H9 (cell line): ENCODE measurements at regions not wholly inside any gene's neighbourhood (a gene's known extent, or its start where the extent isn't known, plus 50 kb on each side); places are given as distances from the start of the nearest gene placed in this dataset.
"Not testable (repeated sequence)": the region's sequence is repeated elsewhere in the genome, so short reads cannot be mapped to it uniquely, and the experiment has no call there.

ENCODE experiments used
- DNase-seq: peaks from one replicate; pipeline ENCODE4 v3.0.0-alpha.2; 2017
- H2AFZ ChIP-seq: one replicate; pipeline ENCODE4 v1.6.1; 2013; ENCODE audit warnings: mild to moderate bottlenecking, low read length, control low read depth, moderate library complexity
- H2AK5ac ChIP-seq: 2 replicates; pipeline ENCODE4 v1.6.1; 2013; ENCODE audit warnings: low read length, control low read depth, mixed read lengths; ENCODE audit not compliant: insufficient read length
- H2BK120ac ChIP-seq: one replicate; pipeline ENCODE4 v1.6.1; 2013; ENCODE audit warnings: low read depth, mild to moderate bottlenecking, low read length, control low read depth, inconsistent platforms; ENCODE audit not compliant: poor library complexity, severe bottlenecking
- H2BK12ac ChIP-seq: 2 replicates; pipeline ENCODE4 v1.6.1; 2013; ENCODE audit warnings: low read length, control low read depth, mixed read lengths, low read depth; ENCODE audit not compliant: insufficient read length
- H2BK15ac ChIP-seq: 2 replicates; pipeline ENCODE4 v1.6.1; 2013; ENCODE audit warnings: low read depth, low read length, control low read depth
- H2BK20ac ChIP-seq: one replicate; pipeline ENCODE4 v1.6.1; 2013; ENCODE audit warnings: low read depth, mild to moderate bottlenecking, low read length, control low read depth, inconsistent platforms; ENCODE audit not compliant: poor library complexity, severe bottlenecking
- H2BK5ac ChIP-seq: 2 replicates; pipeline ENCODE4 v1.6.1; 2013; ENCODE audit warnings: low read length, control low read depth, mixed read lengths; ENCODE audit not compliant: insufficient read length
- H3K14ac ChIP-seq: 2 replicates; pipeline ENCODE4 v1.6.1; 2013; ENCODE audit warnings: low read length, control low read depth; ENCODE audit not compliant: insufficient read depth
- H3K18ac ChIP-seq: 2 replicates; pipeline ENCODE4 v1.6.1; 2013; ENCODE audit warnings: low read depth, mild to moderate bottlenecking, mixed read lengths, low read length, control low read depth; ENCODE audit not compliant: insufficient read length
- H3K23ac ChIP-seq: 2 replicates; pipeline ENCODE4 v1.6.1; 2013; ENCODE audit warnings: low read length, control low read depth, mixed read lengths, low read depth; ENCODE audit not compliant: insufficient read length
- H3K23me2 ChIP-seq: 2 replicates; pipeline ENCODE4 v1.6.1; 2013; ENCODE audit warnings: low read depth, mild to moderate bottlenecking, mixed read lengths, low read length, control low read depth; ENCODE audit not compliant: insufficient read length, poor library complexity, severe bottlenecking
- H3K27ac ChIP-seq: 2 replicates; pipeline ENCODE4 v1.5.1; 2013; ENCODE audit warnings: low read length, control low read depth, mixed read lengths, low read depth; ENCODE audit not compliant: insufficient read length
- H3K27me3 ChIP-seq: 2 replicates; pipeline ENCODE4 v1.6.1; 2013; ENCODE audit warnings: low read length, control low read depth, inconsistent platforms; ENCODE audit not compliant: insufficient read depth
- H3K4ac ChIP-seq: 2 replicates; pipeline ENCODE4 v1.6.1; 2013; ENCODE audit warnings: low read depth, mild to moderate bottlenecking, control low read depth, inconsistent platforms, low read length, moderate library complexity
- H3K4me1 ChIP-seq: 2 replicates; pipeline ENCODE4 v1.6.1; 2013; ENCODE audit warnings: low read length, control low read depth, inconsistent platforms; ENCODE audit not compliant: insufficient read depth
- H3K4me2 ChIP-seq: 2 replicates; pipeline ENCODE4 v1.6.1; 2013; ENCODE audit warnings: low read length, control low read depth, mixed read lengths; ENCODE audit not compliant: insufficient read length, insufficient read depth
- H3K56ac ChIP-seq: 2 replicates; pipeline ENCODE4 v1.6.1; 2013; ENCODE audit warnings: low read depth, mild to moderate bottlenecking, mixed read lengths, low read length, control low read depth; ENCODE audit not compliant: insufficient read length
- H3K79me1 ChIP-seq: 2 replicates; pipeline ENCODE4 v1.6.1; 2013; ENCODE audit warnings: low read depth, mild to moderate bottlenecking, moderate library complexity, low read length, control low read depth, inconsistent platforms; ENCODE audit not compliant: insufficient read depth, poor library complexity, severe bottlenecking
- H3K79me2 ChIP-seq: 2 replicates; pipeline ENCODE4 v1.6.1; 2013; ENCODE audit warnings: low read length, control low read depth, inconsistent platforms; ENCODE audit not compliant: insufficient read depth
- H3K9ac ChIP-seq: 2 replicates; pipeline ENCODE4 v1.6.1; 2013; ENCODE audit warnings: low read length, control low read depth, mixed read lengths; ENCODE audit not compliant: insufficient read length; ENCODE audit errors: extremely low read depth
- H3K9me3 ChIP-seq: one replicate; pipeline ENCODE4 v1.6.1; 2013; ENCODE audit warnings: low read depth, low read length, inconsistent platforms; ENCODE audit not compliant: control insufficient read depth
- H3T11ph ChIP-seq: one replicate; pipeline ENCODE4 v1.6.1; 2013; ENCODE audit warnings: mild to moderate bottlenecking, low read length, control low read depth, inconsistent platforms
- H4K20me1 ChIP-seq: one replicate; pipeline ENCODE4 v1.6.1; 2013; ENCODE audit not compliant: control insufficient read depth, insufficient read length, insufficient read depth
- H4K5ac ChIP-seq: 2 replicates; pipeline ENCODE4 v1.6.1; 2013; ENCODE audit warnings: low read depth, mild to moderate bottlenecking, mixed read lengths, low read length, control low read depth; ENCODE audit not compliant: insufficient read length
- H4K8ac ChIP-seq: replicated peaks from 2 replicates; pipeline ENCODE4 v1.6.1; 2013; ENCODE audit warnings: low read length, control low read depth, mixed read lengths, low read depth; ENCODE audit not compliant: insufficient read length
- H4K91ac ChIP-seq: 2 replicates; pipeline ENCODE4 v1.6.1; 2013; ENCODE audit warnings: low read depth, mild to moderate bottlenecking, moderate library complexity, mixed read lengths, low read length, control low read depth; ENCODE audit not compliant: insufficient read length
- H3K27ac Mint-ChIP-seq, 3 experiments: 2 replicates in 2 of 3; 3 replicates in 1 of 3; pipeline ENCODE4 v1.8.0; 2020 to 2021; ENCODE audit warnings: mixed read lengths in 3 of 3, mild to moderate bottlenecking in 1 of 3, moderate library complexity in 1 of 3
- H3K27me3 Mint-ChIP-seq: 2 replicates; pipeline ENCODE4 v1.8.0; 2021; ENCODE audit warnings: low read depth, mild to moderate bottlenecking, moderate library complexity, mixed read lengths
- H3K36me3 Mint-ChIP-seq, 3 experiments: 2 replicates in 2 of 3; 3 replicates in 1 of 3; pipeline ENCODE4 v1.8.0; 2020 to 2021; ENCODE audit warnings: low read depth in 3 of 3, mixed read lengths in 3 of 3; ENCODE audit not compliant: insufficient read depth in 1 of 3
- H3K4me1 Mint-ChIP-seq, 2 experiments: 2 replicates each; pipeline ENCODE4 v1.8.0; 2020; ENCODE audit warnings: mixed read lengths in 2 of 2
- H3K4me3 Mint-ChIP-seq, 2 experiments: 2 replicates in 1 of 2; 3 replicates in 1 of 2; pipeline ENCODE4 v1.8.0; 2020 to 2021; ENCODE audit warnings: mild to moderate bottlenecking in 2 of 2, mixed read lengths in 2 of 2, moderate library complexity in 1 of 2
- H3K9me3 Mint-ChIP-seq, 2 experiments: 2 replicates in 1 of 2; 3 replicates in 1 of 2; pipeline ENCODE4 v1.8.0; 2020; ENCODE audit warnings: mild to moderate bottlenecking in 2 of 2, mixed read lengths in 2 of 2, moderate library complexity in 1 of 2
- WGBS: extraction: QIAGEN DNeasy Blood & Tissue Kit; methylation state at CpG from one replicate; pipeline ENCODE4 v1.1.7; 2013; ENCODE audit warnings: missing lambda C conversion rate, low lambda C conversion rate, mixed read lengths; ENCODE audit not compliant: insufficient read length; ENCODE audit errors: extremely low coverage; 5-methylcytosine and 5-hydroxymethylcytosine counted together
- TF ChIP-seq, protein P1 (sequence below): fragments of 200-600 bp; sonication (generic); conservative IDR thresholded peaks from 3 replicates; pipeline ENCODE4 v1.8.0; 2021; ENCODE audit warnings: antibody characterized with exemption, mild to moderate bottlenecking

DNA sequence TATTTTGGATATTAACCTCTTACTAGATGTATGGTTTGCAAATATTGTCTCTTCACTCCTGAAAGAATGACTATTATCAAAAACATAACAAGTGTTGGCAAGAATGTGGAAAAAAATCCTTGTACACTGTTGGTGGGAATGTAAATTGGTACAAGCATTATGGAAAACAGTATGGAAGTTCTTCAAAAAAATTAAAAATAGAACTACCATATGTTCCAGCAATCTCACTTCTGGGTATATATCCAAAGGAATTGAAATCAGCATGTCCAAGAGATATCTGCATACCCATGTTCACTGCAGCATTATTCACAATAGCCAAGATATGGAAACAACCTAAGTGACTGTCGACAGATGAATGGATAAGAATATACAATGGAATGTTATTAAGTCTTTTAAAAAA, 61.6 kb upstream of the KIT start:
- no peaks in the 10 kb centered on the region for H3K27me3 Mint-ChIP-seq
- H3K23me2 ChIP-seq: no peaks in the 10 kb centered on the region
- no peaks in the 10 kb centered on the region for H4K20me1 ChIP-seq
- no peaks in the 10 kb centered on the region for H3K4me1 Mint-ChIP-seq
- no peak overlapping the region for H4K91ac ChIP-seq
- no peaks in the 10 kb centered on the region for H3K79me2 ChIP-seq
- no peak overlapping the region for H3K18ac ChIP-seq
- no peak overlapping the region for H3K4ac ChIP-seq
- no peak overlapping the region for H3K27ac ChIP-seq
- H2BK120ac ChIP-seq: no peak overlapping the region
- H2BK5ac ChIP-seq: no peak overlapping the region
- H3K4me3 Mint-ChIP-seq: no peak overlapping the region
- H3K4me1 ChIP-seq: no peaks in the 10 kb centered on the region
- H3K36me3 Mint-ChIP-seq: no peaks in the 10 kb centered on the region; a peak in 1 of 7 replicates
- no peak overlapping the region for H2BK12ac ChIP-seq
- no peak overlapping the region for H2BK15ac ChIP-seq
- no CpG with 5 or more reads among the region's 1 CpG for WGBS
- H3K79me1 ChIP-seq: no peaks in the 10 kb centered on the region
- H3K27ac Mint-ChIP-seq: no peak overlapping the region
- H3K9me3 ChIP-seq: no peaks in the 10 kb centered on the region
- H4K8ac ChIP-seq: no peak overlapping the region
- DNase-seq: no peak
- no peak overlapping the region for H3T11ph ChIP-seq
- H3K27me3 ChIP-seq: no peaks in the 10 kb centered on the region; the same call in 1 of the 2 replicates
- no peak overlapping the region for H3K14ac ChIP-seq
- no peak overlapping the region for H4K5ac ChIP-seq
- no peaks in the 10 kb centered on the region; a peak in 1 of 5 replicates for H3K9me3 Mint-ChIP-seq
- TF ChIP-seq, protein P1, sequence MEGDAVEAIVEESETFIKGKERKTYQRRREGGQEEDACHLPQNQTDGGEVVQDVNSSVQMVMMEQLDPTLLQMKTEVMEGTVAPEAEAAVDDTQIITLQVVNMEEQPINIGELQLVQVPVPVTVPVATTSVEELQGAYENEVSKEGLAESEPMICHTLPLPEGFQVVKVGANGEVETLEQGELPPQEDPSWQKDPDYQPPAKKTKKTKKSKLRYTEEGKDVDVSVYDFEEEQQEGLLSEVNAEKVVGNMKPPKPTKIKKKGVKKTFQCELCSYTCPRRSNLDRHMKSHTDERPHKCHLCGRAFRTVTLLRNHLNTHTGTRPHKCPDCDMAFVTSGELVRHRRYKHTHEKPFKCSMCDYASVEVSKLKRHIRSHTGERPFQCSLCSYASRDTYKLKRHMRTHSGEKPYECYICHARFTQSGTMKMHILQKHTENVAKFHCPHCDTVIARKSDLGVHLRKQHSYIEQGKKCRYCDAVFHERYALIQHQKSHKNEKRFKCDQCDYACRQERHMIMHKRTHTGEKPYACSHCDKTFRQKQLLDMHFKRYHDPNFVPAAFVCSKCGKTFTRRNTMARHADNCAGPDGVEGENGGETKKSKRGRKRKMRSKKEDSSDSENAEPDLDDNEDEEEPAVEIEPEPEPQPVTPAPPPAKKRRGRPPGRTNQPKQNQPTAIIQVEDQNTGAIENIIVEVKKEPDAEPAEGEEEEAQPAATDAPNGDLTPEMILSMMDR: no peak
- H2AK5ac ChIP-seq: no peak overlapping the region
- H2BK20ac ChIP-seq: no peak overlapping the region
- no peak overlapping the region for H3K9ac ChIP-seq
- H2AFZ ChIP-seq: no peak overlapping the region
- H3K23ac ChIP-seq: no peak overlapping the region
- H3K56ac ChIP-seq: no peak overlapping the region
- no peak overlapping the region for H3K4me2 ChIP-seq

DNA sequence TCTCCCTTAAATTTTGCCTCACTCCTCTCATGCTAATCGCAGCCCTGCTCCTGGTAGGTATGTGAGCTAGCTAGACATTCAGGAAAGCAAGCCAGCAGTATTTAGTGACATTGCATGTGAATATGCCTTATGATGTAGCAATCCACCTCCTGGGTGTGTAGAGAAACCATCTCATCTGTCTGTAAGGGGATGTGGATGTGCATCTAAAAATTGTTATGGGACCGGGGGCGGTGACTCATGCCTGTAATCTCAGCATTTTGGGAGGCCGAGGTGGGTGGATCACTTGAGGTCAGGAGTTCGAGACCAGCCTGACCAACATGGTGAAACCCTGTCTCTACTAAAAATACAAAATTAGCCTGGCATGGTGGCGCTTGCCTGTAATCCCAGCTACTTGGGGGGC, 60.1 kb upstream of the KIT start:
- H3K27me3 Mint-ChIP-seq: not testable (repeated sequence)
- no CpG with 5 or more reads among the region's 6 CpGs for WGBS

More for the DNA sequence above, 60.1 kb upstream of the KIT start:
- not testable (repeated sequence) for H2BK12ac ChIP-seq, H3K14ac ChIP-seq, H3K79me2 ChIP-seq, H3K23me2 ChIP-seq, H3K9ac ChIP-seq, H3K9me3 Mint-ChIP-seq, H3K4me3 Mint-ChIP-seq, H3K56ac ChIP-seq, H3K4ac ChIP-seq, H3K27ac Mint-ChIP-seq, H2BK120ac ChIP-seq, H4K8ac ChIP-seq, H3K18ac ChIP-seq, H4K91ac ChIP-seq, H3K36me3 Mint-ChIP-seq, H3K4me2 ChIP-seq, H2AK5ac ChIP-seq, H3T11ph ChIP-seq, H2BK15ac ChIP-seq, H2BK5ac ChIP-seq, H3K4me1 Mint-ChIP-seq, H4K20me1 ChIP-seq, H4K5ac ChIP-seq, H3K4me1 ChIP-seq, H3K27me3 ChIP-seq, DNase-seq, H3K79me1 ChIP-seq, H3K23ac ChIP-seq, H2AFZ ChIP-seq, H3K27ac ChIP-seq, H3K9me3 ChIP-seq, H2BK20ac ChIP-seq
